ENCODE measurements at regions not wholly inside any gene's neighbourhood (a gene's known extent, or its start where the extent isn't known, plus 50 kb on each side); places are given as distances from the start of the nearest gene placed in this dataset.

DNA sequence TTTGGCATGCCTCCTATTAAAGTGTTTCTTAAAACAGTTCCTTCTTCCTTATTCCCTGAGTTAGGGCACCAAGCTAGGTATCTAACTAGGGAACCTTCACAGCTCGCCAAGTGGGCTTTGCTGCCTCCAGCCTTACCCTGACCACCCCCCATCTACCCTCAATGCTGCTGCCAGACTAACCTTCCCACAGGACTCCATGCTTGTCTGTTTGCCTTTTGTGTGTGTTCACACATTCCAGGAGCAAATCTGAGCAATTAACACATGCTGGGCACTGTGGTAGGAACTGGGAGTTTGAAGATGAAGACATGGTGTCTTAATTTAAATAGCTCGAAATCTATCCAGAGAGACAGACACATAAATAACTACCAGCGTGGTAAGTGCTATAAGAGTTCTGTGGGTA lies 185.2 kb downstream of the MZT1 start:
- Histone ChIP-seq H3K27ac (no peak overlapping the region), H3K9me3 (no peaks in the 10 kb centered on the region), H3K27me3 (no peaks in the 10 kb centered on the region), H3K4me3 (no peak overlapping the region), H3K36me3 (no peaks in the 10 kb centered on the region), H3K4me1 (no peaks in the 10 kb centered on the region)
- no peak for DNase-seq (ENCODE audit: low spot score in 2 of 2)
- intact Hi-C loops (cut with DNase I; ENCODE audit: low total_unique reads) = no loop called here
- TF ChIP-seq POLR2AphosphoS5 (IDR thresholded peaks at IDR 0.05) = no peak
- TF ChIP-seq POLR2A (IDR thresholded peaks at IDR 0.05) = no peak
- TF ChIP-seq, protein P1, sequence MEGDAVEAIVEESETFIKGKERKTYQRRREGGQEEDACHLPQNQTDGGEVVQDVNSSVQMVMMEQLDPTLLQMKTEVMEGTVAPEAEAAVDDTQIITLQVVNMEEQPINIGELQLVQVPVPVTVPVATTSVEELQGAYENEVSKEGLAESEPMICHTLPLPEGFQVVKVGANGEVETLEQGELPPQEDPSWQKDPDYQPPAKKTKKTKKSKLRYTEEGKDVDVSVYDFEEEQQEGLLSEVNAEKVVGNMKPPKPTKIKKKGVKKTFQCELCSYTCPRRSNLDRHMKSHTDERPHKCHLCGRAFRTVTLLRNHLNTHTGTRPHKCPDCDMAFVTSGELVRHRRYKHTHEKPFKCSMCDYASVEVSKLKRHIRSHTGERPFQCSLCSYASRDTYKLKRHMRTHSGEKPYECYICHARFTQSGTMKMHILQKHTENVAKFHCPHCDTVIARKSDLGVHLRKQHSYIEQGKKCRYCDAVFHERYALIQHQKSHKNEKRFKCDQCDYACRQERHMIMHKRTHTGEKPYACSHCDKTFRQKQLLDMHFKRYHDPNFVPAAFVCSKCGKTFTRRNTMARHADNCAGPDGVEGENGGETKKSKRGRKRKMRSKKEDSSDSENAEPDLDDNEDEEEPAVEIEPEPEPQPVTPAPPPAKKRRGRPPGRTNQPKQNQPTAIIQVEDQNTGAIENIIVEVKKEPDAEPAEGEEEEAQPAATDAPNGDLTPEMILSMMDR (IDR thresholded peaks at IDR 0.05) = no peak

DNA sequence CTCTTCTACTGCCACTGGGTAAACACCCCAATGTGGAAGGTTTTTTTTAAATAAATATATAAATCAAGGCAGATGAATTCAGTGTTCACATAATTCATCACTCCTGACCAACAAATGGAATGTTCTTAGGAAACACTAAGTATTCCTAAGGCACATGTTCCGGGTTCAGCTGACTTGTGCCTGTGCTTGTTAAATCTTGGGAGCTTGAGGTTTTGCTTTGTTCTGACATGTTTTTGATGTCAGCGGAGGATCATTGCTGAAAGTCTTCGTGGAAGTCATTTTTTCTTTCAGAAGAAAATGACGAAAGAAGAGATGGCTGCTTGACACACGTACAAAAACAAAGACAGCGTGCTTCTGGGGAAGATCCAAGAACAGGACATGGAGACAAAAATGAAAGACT lies 185.8 kb downstream of the MZT1 start:
- Histone ChIP-seq H3K4me3 (no peak overlapping the region), H3K27me3 (no peaks in the 10 kb centered on the region), H3K4me1 (no peaks in the 10 kb centered on the region), H3K9me3 (no peaks in the 10 kb centered on the region), H3K27ac (no peak overlapping the region), H3K36me3 (no peaks in the 10 kb centered on the region)
- no peak for DNase-seq (ENCODE audit: low spot score in 2 of 2)
- intact Hi-C loops (cut with DNase I; ENCODE audit: low total_unique reads) = no loop called here
- TF ChIP-seq, protein P1 (IDR thresholded peaks at IDR 0.05) = no peak
- TF ChIP-seq POLR2A (IDR thresholded peaks at IDR 0.05) (no peak), POLR2AphosphoS5 (IDR thresholded peaks at IDR 0.05) (no peak)

DNA sequence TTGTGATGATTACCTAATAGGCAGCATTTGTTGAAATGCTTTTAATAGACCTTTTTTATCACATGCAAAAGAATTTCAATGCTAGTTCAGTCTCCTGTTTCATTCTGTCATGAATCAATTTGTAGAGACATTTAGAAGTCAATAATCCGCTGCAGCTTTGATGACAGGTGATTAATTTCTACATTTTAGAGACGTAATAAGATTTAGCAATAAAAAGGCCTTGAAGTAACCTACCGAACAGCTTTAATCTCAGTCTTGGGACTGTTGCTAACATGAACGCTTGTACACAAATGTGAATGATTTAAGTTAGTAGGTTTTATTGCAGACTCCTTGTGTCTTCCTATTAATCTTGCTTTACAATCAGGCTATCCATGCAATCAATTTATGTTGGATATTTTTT lies 186.5 kb downstream of the MZT1 start:
- Histone ChIP-seq H3K4me1 (no peaks in the 10 kb centered on the region), H3K36me3 (no peaks in the 10 kb centered on the region), H3K4me3 (no peak overlapping the region), H3K27me3 (no peaks in the 10 kb centered on the region), H3K27ac (no peak overlapping the region), H3K9me3 (no peaks in the 10 kb centered on the region)
- intact Hi-C loops (cut with DNase I; ENCODE audit: low total_unique reads) = no loop called here
- no peak for DNase-seq (ENCODE audit: low spot score in 2 of 2)
- no peak for TF ChIP-seq POLR2A (IDR thresholded peaks at IDR 0.05)
- no peak for TF ChIP-seq POLR2AphosphoS5 (IDR thresholded peaks at IDR 0.05)
- TF ChIP-seq, protein P1 (IDR thresholded peaks at IDR 0.05) = no peak

DNA sequence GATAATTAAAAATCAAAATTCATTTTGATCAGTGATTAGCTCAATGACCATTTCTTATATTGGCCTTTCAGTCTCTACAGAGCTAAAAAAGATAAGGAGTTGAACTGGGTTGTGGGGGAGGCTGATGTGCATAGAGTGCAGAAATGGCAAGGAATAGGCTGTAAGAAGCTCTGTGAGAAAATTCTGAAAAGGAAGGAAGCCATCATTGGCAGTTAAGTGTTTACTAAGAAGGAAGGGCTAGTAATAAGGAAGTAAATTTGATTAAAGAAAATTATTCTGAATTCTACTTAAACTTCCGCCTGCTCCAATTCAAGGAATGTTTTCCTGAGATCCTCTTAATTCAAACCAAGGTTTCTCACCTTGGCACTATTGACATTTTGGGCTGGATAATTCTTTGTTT lies 187.5 kb downstream of the MZT1 start:
- Histone ChIP-seq H3K36me3 (no peaks in the 10 kb centered on the region), H3K27me3 (no peaks in the 10 kb centered on the region), H3K27ac (no peak overlapping the region), H3K4me3 (no peak overlapping the region), H3K4me1 (no peaks in the 10 kb centered on the region), H3K9me3 (no peaks in the 10 kb centered on the region)
- intact Hi-C loops (cut with DNase I; ENCODE audit: low total_unique reads) = no loop called here
- no peak for DNase-seq (ENCODE audit: low spot score in 2 of 2)
- TF ChIP-seq, protein P1 (IDR thresholded peaks at IDR 0.05) = no peak
- TF ChIP-seq POLR2AphosphoS5 (IDR thresholded peaks at IDR 0.05) = no peak
- no peak for TF ChIP-seq POLR2A (IDR thresholded peaks at IDR 0.05)

DNA sequence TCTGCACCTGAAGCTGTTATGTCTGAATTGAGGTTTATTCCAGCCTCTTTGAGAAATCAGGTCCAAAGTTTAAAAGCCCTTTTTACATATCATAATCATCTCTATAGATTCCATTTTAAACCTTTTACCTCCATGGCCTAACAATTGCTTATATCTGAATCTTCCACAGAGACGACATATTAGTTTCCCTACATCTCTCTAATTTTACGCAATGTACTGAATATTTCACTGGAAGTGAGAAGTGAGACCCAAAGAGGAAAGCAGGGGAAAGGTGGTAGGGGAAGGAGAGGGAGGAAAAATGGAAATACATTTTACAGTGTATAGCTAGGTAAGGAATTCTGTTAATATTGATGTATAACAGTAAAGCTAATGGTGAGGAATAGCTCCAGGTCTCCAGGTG lies 189.6 kb downstream of the MZT1 start:
- H3K9me3 ChIP-seq = no peaks in the 10 kb centered on the region
- DNase-seq (ENCODE audit: low spot score in 2 of 2) = no peak
- H3K4me1 ChIP-seq = no peaks in the 10 kb centered on the region
- H3K4me3 ChIP-seq = no peak overlapping the region
- no peaks in the 10 kb centered on the region for H3K36me3 ChIP-seq
- intact Hi-C loops (cut with DNase I; ENCODE audit: low total_unique reads) = no loop called here
- H3K27me3 ChIP-seq = no peaks in the 10 kb centered on the region
- TF ChIP-seq POLR2AphosphoS5 (IDR thresholded peaks at IDR 0.05) (no peak), POLR2A (IDR thresholded peaks at IDR 0.05) (no peak)
- TF ChIP-seq, protein P1 (IDR thresholded peaks at IDR 0.05) = no peak
- no peak overlapping the region for H3K27ac ChIP-seq
